Testis (tissue), 2 donors: ENCODE measurements at regions not wholly inside any gene's neighbourhood (a gene's known extent, or its start where the extent isn't known, plus 50 kb on each side); places are given as distances from the start of the nearest gene placed in this dataset.

ENCODE experiments used
- CTCF ChIP-seq, 3 experiments: fragments of 450-650 bp in 2 of 3; fragments of 200-600 bp in 1 of 3; sonication (generic) in 1 of 3; IDR thresholded peaks; one replicate each; pipeline ENCODE4 v1.5.1; 2016 to 2019; ENCODE audit warnings: antibody characterized with exemption in 3 of 3, mild to moderate bottlenecking in 2 of 3, moderate library complexity in 1 of 3
- POLR2A ChIP-seq: fragments of 450-650 bp; IDR thresholded peaks from one replicate; pipeline ENCODE4 v1.6.1; 2017; ENCODE audit warnings: antibody characterized with exemption, mild to moderate bottlenecking, moderate library complexity

- TF ChIP-seq POLR2A (no peak), CTCF (IDR thresholded peaks at IDR 0.05) (no peak)
Measured at GRCh38 chr10:20455774-20456173, 441.3 kb downstream of the NEBL start.
